GM12878 (cell line): ENCODE measurements at regions not wholly inside any gene's neighbourhood (a gene's known extent, or its start where the extent isn't known, plus 50 kb on each side); places are given as distances from the start of the nearest gene placed in this dataset.

Source experiments
- ATAC-seq: fragments of 200-7000 bp; cut with Tn5 transposase; 3 replicates; pipeline ENCODE4 v1.9.1; 2020; ENCODE audit warnings: mild to moderate bottlenecking, moderate library complexity
- BruUV-seq: library from RNA; stranded (reverse); fragments of 400-500 nt; replicated peaks from 2 replicates; lab custom pipeline; 2021; lab: Mats Ljungman, UMichigan
- CTCF ChIA-PET: fragments of 300-600 bp; sonication (Branson Sonifier 250); formaldehyde crosslinking; extraction: SDS; loops from one replicate; lab custom pipeline; 2021; ENCODE audit warnings: inconsistent platforms; lab: Yijun Ruan, JAX
- POLR2A ChIA-PET: fragments of 350-600 bp; formaldehyde crosslinking; extraction: SDS; loops from one replicate; lab custom pipeline; 2021; ENCODE audit warnings: inconsistent platforms; lab: Charles Lee
- RAD21 ChIA-PET: fragments of 300-600 bp; sonication (Branson Sonifier 250); formaldehyde crosslinking; loops from one replicate; lab custom pipeline; 2023; ENCODE audit warnings: antibody characterized with exemption; ENCODE audit not compliant: unreplicated experiment; lab: Charles Lee
- SMC1A ChIA-PET: fragments of 300-600 bp; sonication (Branson Sonifier 250); formaldehyde crosslinking; loops from one replicate; lab custom pipeline; 2023; ENCODE audit not compliant: unreplicated experiment, uncharacterized antibody; lab: Charles Lee
- DNase-seq: peaks from one replicate; pipeline ENCODE4 v3.0.0-alpha.2; 2011; ENCODE audit warnings: low read depth, low spot score
- FAIRE-seq: peaks from 3 replicates; lab custom pipeline; 2011; peaks lifted over from hg19 to GRCh38; lab: Jason Lieb, UNC
- H2AFZ ChIP-seq: 2 replicates; pipeline ENCODE4 v1.6.0; 2011; ENCODE audit warnings: low read depth, low read length, control low read depth; ENCODE audit not compliant: control insufficient read depth
- H3K27ac ChIP-seq: 2 replicates; pipeline ENCODE4 v1.5.1; 2011; ENCODE audit warnings: control low read depth; ENCODE audit not compliant: control insufficient read depth, insufficient read depth
- H3K27me3 ChIP-seq, 2 experiments: replicated peaks in 1 of 2; 2 replicates each; pipeline versions ENCODE4 v1.6.0 to v1.6.1; 2011; ENCODE audit warnings: low read length in 1 of 2; ENCODE audit not compliant: control insufficient read depth in 2 of 2, insufficient read depth in 2 of 2
- H3K36me3 ChIP-seq, 2 experiments: 2 replicates each; pipeline ENCODE4 v1.5.1; 2011; ENCODE audit warnings: low read length in 1 of 2; ENCODE audit not compliant: control insufficient read depth in 2 of 2, insufficient read depth in 2 of 2
- H3K4me1 ChIP-seq: 2 replicates; pipeline ENCODE4 v1.6.1; 2011; ENCODE audit warnings: mild to moderate bottlenecking, low read length, moderate library complexity, mixed read lengths; ENCODE audit not compliant: control insufficient read depth, insufficient read depth
- H3K4me2 ChIP-seq: 2 replicates; pipeline ENCODE4 v1.6.0; 2011; ENCODE audit warnings: control low read depth; ENCODE audit not compliant: control insufficient read depth, insufficient read depth
- H3K4me3 ChIP-seq: fragments of 200-600 bp; sonication (generic); 2 replicates; pipeline ENCODE4 v1.5.1; 2016
- H3K79me2 ChIP-seq: 2 replicates; pipeline ENCODE4 v1.6.0; 2011; ENCODE audit warnings: low read length; ENCODE audit not compliant: control insufficient read depth, insufficient read depth
- H3K9ac ChIP-seq: 2 replicates; pipeline ENCODE4 v1.8.0; 2011; ENCODE audit warnings: low read length, control low read depth, mixed read lengths; ENCODE audit not compliant: control insufficient read depth, insufficient read depth
- H3K9me3 ChIP-seq: replicated peaks from 3 replicates; pipeline ENCODE4 v1.5.1; 2011; ENCODE audit warnings: mild to moderate bottlenecking, low read length; ENCODE audit not compliant: control insufficient read depth, insufficient read depth
- H4K20me1 ChIP-seq: 2 replicates; pipeline ENCODE4 v1.6.0; 2011; ENCODE audit not compliant: control insufficient read depth, insufficient read depth
- BRCA1 ChIP-seq: IDR thresholded peaks from 2 replicates; pipeline ENCODE4 v1.6.1; 2011; ENCODE audit warnings: low read depth, low read length, improper control_type of control experiment
- ETV6 ChIP-seq, 2 experiments: fragments of 450-650 bp in 1 of 2; IDR thresholded peaks in 1 of 2; conservative IDR thresholded peaks in 1 of 2; 2 replicates each; pipeline ENCODE4 v1.6.1; 2014; ENCODE audit warnings: antibody characterized with exemption in 1 of 2, borderline replicate concordance in 1 of 2, low read depth in 1 of 2, mild to moderate bottlenecking in 1 of 2, moderate library complexity in 1 of 2
- JUNB ChIP-seq: IDR thresholded peaks from 2 replicates; pipeline ENCODE4 v1.6.1; 2016; ENCODE audit warnings: antibody characterized with exemption, mild to moderate bottlenecking
- NR2F1 ChIP-seq: fragments of 450-650 bp; conservative IDR thresholded peaks from 2 replicates; pipeline ENCODE4 v1.6.1; 2017; ENCODE audit warnings: mild to moderate bottlenecking
- PAX5 ChIP-seq: IDR thresholded peaks from 2 replicates; pipeline ENCODE4 v1.6.1; 2011; ENCODE audit warnings: low read depth, low read length, borderline replicate concordance
- PKNOX1 ChIP-seq: fragments of 450-650 bp; IDR thresholded peaks from 2 replicates; pipeline ENCODE4 v1.6.1; 2016; ENCODE audit warnings: mild to moderate bottlenecking
- POLR2A ChIP-seq: IDR thresholded peaks from 2 replicates; pipeline ENCODE4 v1.6.1; 2011; ENCODE audit warnings: low read depth, mild to moderate bottlenecking, low read length
- RAD51 ChIP-seq: fragments of 450-650 bp; IDR thresholded peaks from 2 replicates; pipeline ENCODE4 v1.6.1; 2016; ENCODE audit warnings: moderate library complexity, mild to moderate bottlenecking, inconsistent platforms
- RBBP5 ChIP-seq: fragments of 200-600 bp; sonication (generic); conservative IDR thresholded peaks from 2 replicates; pipeline ENCODE4 v1.6.1; 2016
- RUNX3 ChIP-seq: IDR thresholded peaks from 2 replicates; pipeline ENCODE4 v1.6.1; 2012; ENCODE audit warnings: low read length, inconsistent platforms
- SIX5 ChIP-seq: IDR thresholded peaks from 2 replicates; pipeline ENCODE4 v1.6.1; 2011; ENCODE audit warnings: mild to moderate bottlenecking, low read depth, low read length, moderate library complexity; ENCODE audit not compliant: severe bottlenecking
- SP1 ChIP-seq: IDR thresholded peaks from one replicate; pipeline ENCODE4 v1.6.1; 2011; ENCODE audit warnings: low read depth, low read length
- SUPT20H ChIP-seq: IDR thresholded peaks from 2 replicates; pipeline ENCODE4 v1.6.1; 2011; ENCODE audit warnings: low read depth, mild to moderate bottlenecking, low read length, moderate library complexity, borderline replicate concordance; ENCODE audit not compliant: control insufficient read depth
- YY1 ChIP-seq: IDR thresholded peaks from 2 replicates; pipeline ENCODE4 v1.6.1; 2011; ENCODE audit warnings: low read depth, mild to moderate bottlenecking, low read length
- ZSCAN29 ChIP-seq: fragments of 450-650 bp; IDR thresholded peaks from 2 replicates; pipeline ENCODE4 v1.6.1; 2017; ENCODE audit warnings: mild to moderate bottlenecking, moderate library complexity
- WGBS: methylation state at CpG from one replicate; pipeline ENCODE4 v1.1.6; 2016; ENCODE audit warnings: low lambda C conversion rate; ENCODE audit not compliant: insufficient replicate concordance, insufficient coverage; ENCODE audit errors: missing lambda C conversion rate; 5-methylcytosine and 5-hydroxymethylcytosine counted together
- in situ Hi-C: fragments of 300-500 bp; cut with MboI; formaldehyde crosslinking; loops from 9 replicates; pipeline ENCODE4 v1.14.3; 2018; ENCODE audit warnings: mixed read lengths
- intact Hi-C: fragments of 100-400 bp; cut with micrococcal nuclease; formaldehyde crosslinking; loops from one replicate; pipeline ENCODE4 v1.14.2; 2022; ENCODE audit not compliant: unreplicated experiment
- TF ChIP-seq, protein P1 (sequence below): fragments of 450-650 bp; IDR thresholded peaks from 2 replicates; pipeline ENCODE4 v1.6.1; 2017; ENCODE audit warnings: antibody characterized with exemption, mild to moderate bottlenecking, moderate library complexity

GRCh38 chr20:40294747-40295146 is 394.3 kb downstream of the MAFB start:
- TF ChIP-seq YY1 (no peak), ZSCAN29 (no peak), RAD51 (no peak), SUPT20H (no peak), RBBP5 (no peak), SP1 (no peak), BRCA1 (no peak)
- Histone ChIP-seq H3K4me3 (no peak overlapping the region), H3K4me2 (no peak overlapping the region), H3K9ac (no peak overlapping the region), H3K4me1 (no peaks in the 10 kb centered on the region), H3K27me3 (no peaks in the 10 kb centered on the region), H3K27ac (no peak overlapping the region), H2AFZ (no peak overlapping the region), H4K20me1 (no peaks in the 10 kb centered on the region), H3K36me3 (no peaks in the 10 kb centered on the region), H3K9me3 (no peaks in the 10 kb centered on the region), H3K79me2 (no peaks in the 10 kb centered on the region)
- SMC1A ChIA-PET, result no interaction called here
- FAIRE-seq (no peak), DNase-seq (no peak), ATAC-seq (no peak)
- intact Hi-C loops (no loop called here), in situ Hi-C loops (no loop called here)
- CTCF ChIA-PET, result no interaction called here
- 0% methylated on average over 1 of the region's 1 CpG for WGBS
- no TSS peak for BruUV-seq
- POLR2A ChIA-PET, result interaction anchor here (0.5 kb wide), 1 partner anchor 1365 kb away, joined by 3 read pairs; no protein-coding TSS in a partner anchor
- RAD21 ChIA-PET, result no interaction called here

GRCh38 chr20:40294175-40294574 is 394.9 kb downstream of the MAFB start:
- Histone ChIP-seq H3K4me2 (no peak overlapping the region), H3K79me2 (no peaks in the 10 kb centered on the region), H3K4me1 (no peaks in the 10 kb centered on the region), H3K27ac (no peak overlapping the region), H2AFZ (no peak overlapping the region), H3K27me3 (no peaks in the 10 kb centered on the region), H3K36me3 (no peaks in the 10 kb centered on the region), H3K4me3 (no peak overlapping the region), H3K9ac (no peak overlapping the region), H4K20me1 (no peaks in the 10 kb centered on the region), H3K9me3 (no peaks in the 10 kb centered on the region)
- RAD21 ChIA-PET, result no interaction called here
- DNase-seq (no peak), FAIRE-seq (no peak), ATAC-seq (no peak)
- in situ Hi-C loops, result no loop called here
- POLR2A ChIA-PET, result no interaction called here
- intact Hi-C loops, result no loop called here
- no TSS peak for BruUV-seq
- SMC1A ChIA-PET, result no interaction called here
- CTCF ChIA-PET, result no interaction called here
- 29% methylated on average over 6 of the region's 6 CpGs for WGBS
- TF ChIP-seq JUNB (no peak), POLR2A (no peak), PAX5 (no peak), NR2F1 (no peak), RUNX3 (no peak), PKNOX1 (no peak), ETV6 (conservative IDR thresholded peaks at IDR 0.05 in 1 of 2, IDR thresholded peaks at IDR 0.05 in 1 of 2; ENCODE audit: borderline replicate concordance in 1 of 2, low read depth in 1 of 2) (no peak), SIX5 (no peak)
- TF ChIP-seq, protein P1, sequence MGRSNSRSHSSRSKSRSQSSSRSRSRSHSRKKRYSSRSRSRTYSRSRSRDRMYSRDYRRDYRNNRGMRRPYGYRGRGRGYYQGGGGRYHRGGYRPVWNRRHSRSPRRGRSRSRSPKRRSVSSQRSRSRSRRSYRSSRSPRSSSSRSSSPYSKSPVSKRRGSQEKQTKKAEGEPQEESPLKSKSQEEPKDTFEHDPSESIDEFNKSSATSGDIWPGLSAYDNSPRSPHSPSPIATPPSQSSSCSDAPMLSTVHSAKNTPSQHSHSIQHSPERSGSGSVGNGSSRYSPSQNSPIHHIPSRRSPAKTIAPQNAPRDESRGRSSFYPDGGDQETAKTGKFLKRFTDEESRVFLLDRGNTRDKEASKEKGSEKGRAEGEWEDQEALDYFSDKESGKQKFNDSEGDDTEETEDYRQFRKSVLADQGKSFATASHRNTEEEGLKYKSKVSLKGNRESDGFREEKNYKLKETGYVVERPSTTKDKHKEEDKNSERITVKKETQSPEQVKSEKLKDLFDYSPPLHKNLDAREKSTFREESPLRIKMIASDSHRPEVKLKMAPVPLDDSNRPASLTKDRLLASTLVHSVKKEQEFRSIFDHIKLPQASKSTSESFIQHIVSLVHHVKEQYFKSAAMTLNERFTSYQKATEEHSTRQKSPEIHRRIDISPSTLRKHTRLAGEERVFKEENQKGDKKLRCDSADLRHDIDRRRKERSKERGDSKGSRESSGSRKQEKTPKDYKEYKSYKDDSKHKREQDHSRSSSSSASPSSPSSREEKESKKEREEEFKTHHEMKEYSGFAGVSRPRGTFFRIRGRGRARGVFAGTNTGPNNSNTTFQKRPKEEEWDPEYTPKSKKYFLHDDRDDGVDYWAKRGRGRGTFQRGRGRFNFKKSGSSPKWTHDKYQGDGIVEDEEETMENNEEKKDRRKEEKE, result no peak
